ENCODE measurements at regions not wholly inside any gene's neighbourhood (a gene's known extent, or its start where the extent isn't known, plus 50 kb on each side); places are given as distances from the start of the nearest gene placed in this dataset.

DNA sequence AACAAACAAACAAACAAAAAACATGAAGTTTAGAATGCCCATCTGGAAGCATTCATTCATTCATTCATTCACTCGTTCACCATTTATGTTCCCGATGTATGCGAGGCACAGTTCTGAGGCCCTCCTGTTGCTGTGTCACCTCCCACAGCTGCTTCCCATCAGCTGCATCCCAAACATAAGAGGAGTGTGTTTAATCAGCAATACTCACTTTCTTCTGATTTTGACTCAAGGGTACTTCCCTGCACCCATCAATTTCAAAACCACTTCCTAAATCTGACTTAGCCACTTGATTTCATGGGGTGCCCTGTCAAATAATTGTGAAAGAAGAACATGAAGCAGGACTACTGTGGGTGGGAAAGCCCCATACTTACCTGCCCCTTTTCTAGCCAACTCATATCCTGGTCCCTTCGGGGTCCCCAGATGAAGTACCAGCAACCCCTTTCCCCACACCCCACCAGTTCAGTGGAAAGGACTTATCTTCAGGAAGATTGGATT is 128.0 kb upstream of the IL12B start:
- TF ChIP-seq, protein P1, sequence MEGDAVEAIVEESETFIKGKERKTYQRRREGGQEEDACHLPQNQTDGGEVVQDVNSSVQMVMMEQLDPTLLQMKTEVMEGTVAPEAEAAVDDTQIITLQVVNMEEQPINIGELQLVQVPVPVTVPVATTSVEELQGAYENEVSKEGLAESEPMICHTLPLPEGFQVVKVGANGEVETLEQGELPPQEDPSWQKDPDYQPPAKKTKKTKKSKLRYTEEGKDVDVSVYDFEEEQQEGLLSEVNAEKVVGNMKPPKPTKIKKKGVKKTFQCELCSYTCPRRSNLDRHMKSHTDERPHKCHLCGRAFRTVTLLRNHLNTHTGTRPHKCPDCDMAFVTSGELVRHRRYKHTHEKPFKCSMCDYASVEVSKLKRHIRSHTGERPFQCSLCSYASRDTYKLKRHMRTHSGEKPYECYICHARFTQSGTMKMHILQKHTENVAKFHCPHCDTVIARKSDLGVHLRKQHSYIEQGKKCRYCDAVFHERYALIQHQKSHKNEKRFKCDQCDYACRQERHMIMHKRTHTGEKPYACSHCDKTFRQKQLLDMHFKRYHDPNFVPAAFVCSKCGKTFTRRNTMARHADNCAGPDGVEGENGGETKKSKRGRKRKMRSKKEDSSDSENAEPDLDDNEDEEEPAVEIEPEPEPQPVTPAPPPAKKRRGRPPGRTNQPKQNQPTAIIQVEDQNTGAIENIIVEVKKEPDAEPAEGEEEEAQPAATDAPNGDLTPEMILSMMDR (IDR thresholded peaks at IDR 0.05 in 8 of 11, conservative IDR thresholded peaks at IDR 0.05 in 3 of 11): no peak
- TF ChIP-seq POLR2AphosphoS5 (IDR thresholded peaks at IDR 0.05) (no peak), POLR2A (IDR thresholded peaks at IDR 0.05) (no peak)
